ENCODE measurements at regions not wholly inside any gene's neighbourhood (a gene's known extent, or its start where the extent isn't known, plus 50 kb on each side); places are given as distances from the start of the nearest gene placed in this dataset.
"Not testable (repeated sequence)": the region's sequence is repeated elsewhere in the genome, so short reads cannot be mapped to it uniquely, and the experiment has no call there.

DNA sequence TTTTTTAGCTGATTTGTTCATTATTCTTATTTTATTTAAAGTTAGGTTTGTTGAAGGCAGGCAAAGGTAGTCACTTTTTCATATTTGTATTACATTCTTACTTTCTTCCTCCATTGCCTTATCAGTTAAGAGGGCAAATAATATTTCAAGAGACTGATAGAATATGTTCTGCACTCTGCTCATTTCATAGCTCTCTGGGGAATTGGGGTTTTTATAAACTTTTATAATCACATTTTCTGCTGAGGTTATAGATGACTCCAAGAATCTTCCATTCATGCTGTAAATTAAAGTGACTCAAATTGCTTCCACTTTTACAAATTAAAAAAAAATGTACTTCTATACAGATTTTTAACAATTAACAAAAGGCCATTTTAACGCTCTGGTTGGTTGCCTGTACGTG lies 142.9 kb upstream of the PLGLB2 start:
- TF ChIP-seq, protein P1, sequence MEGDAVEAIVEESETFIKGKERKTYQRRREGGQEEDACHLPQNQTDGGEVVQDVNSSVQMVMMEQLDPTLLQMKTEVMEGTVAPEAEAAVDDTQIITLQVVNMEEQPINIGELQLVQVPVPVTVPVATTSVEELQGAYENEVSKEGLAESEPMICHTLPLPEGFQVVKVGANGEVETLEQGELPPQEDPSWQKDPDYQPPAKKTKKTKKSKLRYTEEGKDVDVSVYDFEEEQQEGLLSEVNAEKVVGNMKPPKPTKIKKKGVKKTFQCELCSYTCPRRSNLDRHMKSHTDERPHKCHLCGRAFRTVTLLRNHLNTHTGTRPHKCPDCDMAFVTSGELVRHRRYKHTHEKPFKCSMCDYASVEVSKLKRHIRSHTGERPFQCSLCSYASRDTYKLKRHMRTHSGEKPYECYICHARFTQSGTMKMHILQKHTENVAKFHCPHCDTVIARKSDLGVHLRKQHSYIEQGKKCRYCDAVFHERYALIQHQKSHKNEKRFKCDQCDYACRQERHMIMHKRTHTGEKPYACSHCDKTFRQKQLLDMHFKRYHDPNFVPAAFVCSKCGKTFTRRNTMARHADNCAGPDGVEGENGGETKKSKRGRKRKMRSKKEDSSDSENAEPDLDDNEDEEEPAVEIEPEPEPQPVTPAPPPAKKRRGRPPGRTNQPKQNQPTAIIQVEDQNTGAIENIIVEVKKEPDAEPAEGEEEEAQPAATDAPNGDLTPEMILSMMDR (IDR thresholded peaks at IDR 0.05): not testable (repeated sequence)
- not testable (repeated sequence) for TF ChIP-seq POLR2AphosphoS5, EP300, POLR2A (IDR thresholded peaks at IDR 0.05)
